GM18520 (cell line): ENCODE measurements at regions not wholly inside any gene's neighbourhood (a gene's known extent, or its start where the extent isn't known, plus 50 kb on each side); places are given as distances from the start of the nearest gene placed in this dataset.

Source experiments
- ATAC-seq: cut with Tn5 transposase; IDR thresholded peaks from one replicate; pipeline ENCODE4 v1.9.1; 2021; ENCODE audit not compliant: unreplicated experiment

- ATAC-seq, result no peak
Measured at GRCh38 chr4:135344492-135344891, 1142.9 kb upstream of the PABPC4L start.

GRCh38 chr4:135338181-135338580 is 1136.6 kb upstream of the PABPC4L start:
- no peak for ATAC-seq

- no peak for ATAC-seq
Measured at GRCh38 chr4:135325264-135325663, 1123.7 kb upstream of the PABPC4L start.

GRCh38 chr4:135319685-135320084 is 1118.1 kb upstream of the PABPC4L start:
- no peak for ATAC-seq

GRCh38 chr4:135316266-135316779 is 1114.7 kb upstream of the PABPC4L start:
- no peak for ATAC-seq

GRCh38 chr4:135290136-135290535 is 1088.5 kb upstream of the PABPC4L start:
- no peak for ATAC-seq

- no peak for ATAC-seq
Measured at GRCh38 chr4:135283934-135284333, 1082.3 kb upstream of the PABPC4L start.

- ATAC-seq, result no peak
Measured at GRCh38 chr4:135282676-135283075, 1081.1 kb upstream of the PABPC4L start.

GRCh38 chr4:135281230-135281629 is 1079.6 kb upstream of the PABPC4L start:
- ATAC-seq, result no peak

GRCh38 chr4:135277980-135278315 is 1076.4 kb upstream of the PABPC4L start:
- no peak for ATAC-seq

- no peak for ATAC-seq
Measured at GRCh38 chr4:135277068-135277979, 1075.7 kb upstream of the PABPC4L start.

- no peak for ATAC-seq
Measured at GRCh38 chr4:135274416-135274815, 1072.8 kb upstream of the PABPC4L start.

GRCh38 chr4:135269125-135269890 is 1067.7 kb upstream of the PABPC4L start:
- ATAC-seq, result peak; percentile 38

GRCh38 chr4:135268369-135268768 is 1066.8 kb upstream of the PABPC4L start:
- no peak for ATAC-seq

GRCh38 chr4:135267148-135267865 is 1065.7 kb upstream of the PABPC4L start:
- ATAC-seq, result no peak

GRCh38 chr4:135256111-135256510 is 1054.5 kb upstream of the PABPC4L start:
- no peak for ATAC-seq

GRCh38 chr4:135250040-135250439 is 1048.5 kb upstream of the PABPC4L start:
- no peak for ATAC-seq

GRCh38 chr4:135249024-135249423 is 1047.4 kb upstream of the PABPC4L start:
- no peak for ATAC-seq

GRCh38 chr4:135244696-135245095 is 1043.1 kb upstream of the PABPC4L start:
- ATAC-seq, result no peak

- no peak for ATAC-seq
Measured at GRCh38 chr4:135244056-135244455, 1042.5 kb upstream of the PABPC4L start.

GRCh38 chr4:135240796-135241195 is 1039.2 kb upstream of the PABPC4L start:
- no peak for ATAC-seq
